ENCODE measurements at regions not wholly inside any gene's neighbourhood (a gene's known extent, or its start where the extent isn't known, plus 50 kb on each side); places are given as distances from the start of the nearest gene placed in this dataset.
"Not testable (repeated sequence)": the region's sequence is repeated elsewhere in the genome, so short reads cannot be mapped to it uniquely, and the experiment has no call there.

- TF ChIP-seq, protein P1, sequence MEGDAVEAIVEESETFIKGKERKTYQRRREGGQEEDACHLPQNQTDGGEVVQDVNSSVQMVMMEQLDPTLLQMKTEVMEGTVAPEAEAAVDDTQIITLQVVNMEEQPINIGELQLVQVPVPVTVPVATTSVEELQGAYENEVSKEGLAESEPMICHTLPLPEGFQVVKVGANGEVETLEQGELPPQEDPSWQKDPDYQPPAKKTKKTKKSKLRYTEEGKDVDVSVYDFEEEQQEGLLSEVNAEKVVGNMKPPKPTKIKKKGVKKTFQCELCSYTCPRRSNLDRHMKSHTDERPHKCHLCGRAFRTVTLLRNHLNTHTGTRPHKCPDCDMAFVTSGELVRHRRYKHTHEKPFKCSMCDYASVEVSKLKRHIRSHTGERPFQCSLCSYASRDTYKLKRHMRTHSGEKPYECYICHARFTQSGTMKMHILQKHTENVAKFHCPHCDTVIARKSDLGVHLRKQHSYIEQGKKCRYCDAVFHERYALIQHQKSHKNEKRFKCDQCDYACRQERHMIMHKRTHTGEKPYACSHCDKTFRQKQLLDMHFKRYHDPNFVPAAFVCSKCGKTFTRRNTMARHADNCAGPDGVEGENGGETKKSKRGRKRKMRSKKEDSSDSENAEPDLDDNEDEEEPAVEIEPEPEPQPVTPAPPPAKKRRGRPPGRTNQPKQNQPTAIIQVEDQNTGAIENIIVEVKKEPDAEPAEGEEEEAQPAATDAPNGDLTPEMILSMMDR (IDR thresholded peaks at IDR 0.05): not testable (repeated sequence)
- TF ChIP-seq, protein P2, sequence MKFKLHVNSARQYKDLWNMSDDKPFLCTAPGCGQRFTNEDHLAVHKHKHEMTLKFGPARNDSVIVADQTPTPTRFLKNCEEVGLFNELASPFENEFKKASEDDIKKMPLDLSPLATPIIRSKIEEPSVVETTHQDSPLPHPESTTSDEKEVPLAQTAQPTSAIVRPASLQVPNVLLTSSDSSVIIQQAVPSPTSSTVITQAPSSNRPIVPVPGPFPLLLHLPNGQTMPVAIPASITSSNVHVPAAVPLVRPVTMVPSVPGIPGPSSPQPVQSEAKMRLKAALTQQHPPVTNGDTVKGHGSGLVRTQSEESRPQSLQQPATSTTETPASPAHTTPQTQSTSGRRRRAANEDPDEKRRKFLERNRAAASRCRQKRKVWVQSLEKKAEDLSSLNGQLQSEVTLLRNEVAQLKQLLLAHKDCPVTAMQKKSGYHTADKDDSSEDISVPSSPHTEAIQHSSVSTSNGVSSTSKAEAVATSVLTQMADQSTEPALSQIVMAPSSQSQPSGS (CRISPR knock-in tag; IDR thresholded peaks at IDR 0.05; ENCODE audit: borderline replicate concordance, low read depth): not testable (repeated sequence)
- TF ChIP-seq GTF2I (CRISPR knock-in tag; conservative IDR thresholded peaks at IDR 0.05); NR2C2 (CRISPR knock-in tag; IDR thresholded peaks at IDR 0.05); GABPB1 (CRISPR knock-in tag; IDR thresholded peaks at IDR 0.05): not testable (repeated sequence)
Observed at GRCh38 chr1:82358706-82359105, 558.0 kb downstream of the ADGRL2 start.
